ENCODE measurements at regions not wholly inside any gene's neighbourhood (a gene's known extent, or its start where the extent isn't known, plus 50 kb on each side); places are given as distances from the start of the nearest gene placed in this dataset.
"Not testable (repeated sequence)": the region's sequence is repeated elsewhere in the genome, so short reads cannot be mapped to it uniquely, and the experiment has no call there.

GRCh38 chr15:77900331-77900963, 177.1 kb downstream of the TBC1D2B start:
- TF ChIP-seq, protein P1, sequence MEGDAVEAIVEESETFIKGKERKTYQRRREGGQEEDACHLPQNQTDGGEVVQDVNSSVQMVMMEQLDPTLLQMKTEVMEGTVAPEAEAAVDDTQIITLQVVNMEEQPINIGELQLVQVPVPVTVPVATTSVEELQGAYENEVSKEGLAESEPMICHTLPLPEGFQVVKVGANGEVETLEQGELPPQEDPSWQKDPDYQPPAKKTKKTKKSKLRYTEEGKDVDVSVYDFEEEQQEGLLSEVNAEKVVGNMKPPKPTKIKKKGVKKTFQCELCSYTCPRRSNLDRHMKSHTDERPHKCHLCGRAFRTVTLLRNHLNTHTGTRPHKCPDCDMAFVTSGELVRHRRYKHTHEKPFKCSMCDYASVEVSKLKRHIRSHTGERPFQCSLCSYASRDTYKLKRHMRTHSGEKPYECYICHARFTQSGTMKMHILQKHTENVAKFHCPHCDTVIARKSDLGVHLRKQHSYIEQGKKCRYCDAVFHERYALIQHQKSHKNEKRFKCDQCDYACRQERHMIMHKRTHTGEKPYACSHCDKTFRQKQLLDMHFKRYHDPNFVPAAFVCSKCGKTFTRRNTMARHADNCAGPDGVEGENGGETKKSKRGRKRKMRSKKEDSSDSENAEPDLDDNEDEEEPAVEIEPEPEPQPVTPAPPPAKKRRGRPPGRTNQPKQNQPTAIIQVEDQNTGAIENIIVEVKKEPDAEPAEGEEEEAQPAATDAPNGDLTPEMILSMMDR (IDR thresholded peaks at IDR 0.05): peak in 3 of 7 experiments; percentile 30 to 53 (median 36)
- not testable (repeated sequence) for TF ChIP-seq POLR2AphosphoS5, POLR2A (IDR thresholded peaks at IDR 0.05)
